OCI-LY7 (cell line): ENCODE measurements at regions not wholly inside any gene's neighbourhood (a gene's known extent, or its start where the extent isn't known, plus 50 kb on each side); places are given as distances from the start of the nearest gene placed in this dataset.

Experiments
- EZH2phosphoT487 ChIP-seq: fragments of 200-600 bp; sonication (generic); IDR thresholded peaks from 2 replicates; pipeline ENCODE4 v1.6.1; 2018; ENCODE audit warnings: low read depth, borderline replicate concordance, mild to moderate bottlenecking, mixed run types, antibody characterized with exemption, low read length, moderate library complexity, mixed read lengths
- TF ChIP-seq, protein P1 (sequence below): fragments of 200-600 bp; sonication (generic); conservative IDR thresholded peaks from 2 replicates; pipeline ENCODE4 v1.5.1; 2014; ENCODE audit warnings: mild to moderate bottlenecking, antibody characterized with exemption, low read length, moderate library complexity, mixed read lengths

DNA sequence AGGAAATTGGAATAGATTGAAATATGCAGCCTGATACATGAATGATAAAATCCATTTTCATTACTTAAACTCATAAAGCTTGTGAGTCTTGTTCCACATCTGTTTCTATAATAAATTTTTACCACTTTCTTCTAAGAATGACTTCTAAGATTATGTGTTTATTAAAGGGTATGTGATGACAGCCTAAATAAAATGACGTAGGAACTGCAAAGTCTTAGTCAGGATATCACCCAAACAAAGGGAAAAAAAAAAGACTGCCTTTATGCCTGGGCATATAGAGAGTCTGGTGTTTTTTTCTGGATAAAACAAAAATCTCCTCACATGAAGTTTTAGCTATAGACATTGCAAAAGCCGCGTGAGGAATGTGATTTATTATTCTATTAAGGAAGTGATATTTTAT lies 844.0 kb downstream of the DIPK2A start:
- TF ChIP-seq, protein P1, sequence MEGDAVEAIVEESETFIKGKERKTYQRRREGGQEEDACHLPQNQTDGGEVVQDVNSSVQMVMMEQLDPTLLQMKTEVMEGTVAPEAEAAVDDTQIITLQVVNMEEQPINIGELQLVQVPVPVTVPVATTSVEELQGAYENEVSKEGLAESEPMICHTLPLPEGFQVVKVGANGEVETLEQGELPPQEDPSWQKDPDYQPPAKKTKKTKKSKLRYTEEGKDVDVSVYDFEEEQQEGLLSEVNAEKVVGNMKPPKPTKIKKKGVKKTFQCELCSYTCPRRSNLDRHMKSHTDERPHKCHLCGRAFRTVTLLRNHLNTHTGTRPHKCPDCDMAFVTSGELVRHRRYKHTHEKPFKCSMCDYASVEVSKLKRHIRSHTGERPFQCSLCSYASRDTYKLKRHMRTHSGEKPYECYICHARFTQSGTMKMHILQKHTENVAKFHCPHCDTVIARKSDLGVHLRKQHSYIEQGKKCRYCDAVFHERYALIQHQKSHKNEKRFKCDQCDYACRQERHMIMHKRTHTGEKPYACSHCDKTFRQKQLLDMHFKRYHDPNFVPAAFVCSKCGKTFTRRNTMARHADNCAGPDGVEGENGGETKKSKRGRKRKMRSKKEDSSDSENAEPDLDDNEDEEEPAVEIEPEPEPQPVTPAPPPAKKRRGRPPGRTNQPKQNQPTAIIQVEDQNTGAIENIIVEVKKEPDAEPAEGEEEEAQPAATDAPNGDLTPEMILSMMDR = no peak
- TF ChIP-seq EZH2phosphoT487 = no peak
